ENCODE measurements at regions not wholly inside any gene's neighbourhood (a gene's known extent, or its start where the extent isn't known, plus 50 kb on each side); places are given as distances from the start of the nearest gene placed in this dataset.

DNA sequence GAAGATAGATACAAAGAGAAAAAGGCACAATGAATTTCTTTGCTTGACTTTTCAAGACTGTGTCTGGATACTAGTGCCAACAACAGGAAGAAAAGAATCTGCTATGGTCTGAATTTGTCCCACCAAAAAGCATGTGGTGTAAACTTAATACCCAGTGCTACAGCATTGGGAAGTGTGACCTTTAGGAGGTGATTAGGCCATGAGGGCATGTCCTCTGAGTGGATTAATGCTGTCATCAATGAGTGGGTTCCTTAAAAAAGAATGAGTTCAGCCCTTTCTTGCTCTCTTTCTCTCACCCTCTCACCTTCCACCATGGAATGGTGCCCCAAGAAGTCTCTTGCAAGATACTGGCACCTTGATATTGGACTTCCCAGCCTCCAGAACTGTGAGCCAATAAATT is 155.7 kb upstream of the GPRIN3 start:
- Histone ChIP-seq H3K27ac (ENCODE audit: low read length) (no peak overlapping the region), H4K20me1 (ENCODE audit: insufficient read depth, low read length) (no peaks in the 10 kb centered on the region), H3K36me3 (replicated peaks; ENCODE audit: low read depth, low read length) (no peaks in the 10 kb centered on the region), H3K27me3 (ENCODE audit: low read depth, low read length) (no peaks in the 10 kb centered on the region), H3K4me1 (ENCODE audit: low read length) (no peaks in the 10 kb centered on the region), H3K9me3 (ENCODE audit: insufficient read depth, low read length) (no peaks in the 10 kb centered on the region), H3K4me3 (ENCODE audit: low read length) (no peak overlapping the region), H3K79me2 (ENCODE audit: low read length) (no peaks in the 10 kb centered on the region), H3K4me2 (ENCODE audit: low read length) (no peak overlapping the region), H2AFZ (ENCODE audit: low read depth, low read length) (no peak overlapping the region), H3K9ac (ENCODE audit: low read length) (no peak overlapping the region)
- no peak for TF ChIP-seq EZH2phosphoT487 (IDR thresholded peaks at IDR 0.05; ENCODE audit: low read depth)
- TF ChIP-seq, protein P1, sequence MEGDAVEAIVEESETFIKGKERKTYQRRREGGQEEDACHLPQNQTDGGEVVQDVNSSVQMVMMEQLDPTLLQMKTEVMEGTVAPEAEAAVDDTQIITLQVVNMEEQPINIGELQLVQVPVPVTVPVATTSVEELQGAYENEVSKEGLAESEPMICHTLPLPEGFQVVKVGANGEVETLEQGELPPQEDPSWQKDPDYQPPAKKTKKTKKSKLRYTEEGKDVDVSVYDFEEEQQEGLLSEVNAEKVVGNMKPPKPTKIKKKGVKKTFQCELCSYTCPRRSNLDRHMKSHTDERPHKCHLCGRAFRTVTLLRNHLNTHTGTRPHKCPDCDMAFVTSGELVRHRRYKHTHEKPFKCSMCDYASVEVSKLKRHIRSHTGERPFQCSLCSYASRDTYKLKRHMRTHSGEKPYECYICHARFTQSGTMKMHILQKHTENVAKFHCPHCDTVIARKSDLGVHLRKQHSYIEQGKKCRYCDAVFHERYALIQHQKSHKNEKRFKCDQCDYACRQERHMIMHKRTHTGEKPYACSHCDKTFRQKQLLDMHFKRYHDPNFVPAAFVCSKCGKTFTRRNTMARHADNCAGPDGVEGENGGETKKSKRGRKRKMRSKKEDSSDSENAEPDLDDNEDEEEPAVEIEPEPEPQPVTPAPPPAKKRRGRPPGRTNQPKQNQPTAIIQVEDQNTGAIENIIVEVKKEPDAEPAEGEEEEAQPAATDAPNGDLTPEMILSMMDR (IDR thresholded peaks at IDR 0.05; ENCODE audit: low read depth, low read length): no peak

DNA sequence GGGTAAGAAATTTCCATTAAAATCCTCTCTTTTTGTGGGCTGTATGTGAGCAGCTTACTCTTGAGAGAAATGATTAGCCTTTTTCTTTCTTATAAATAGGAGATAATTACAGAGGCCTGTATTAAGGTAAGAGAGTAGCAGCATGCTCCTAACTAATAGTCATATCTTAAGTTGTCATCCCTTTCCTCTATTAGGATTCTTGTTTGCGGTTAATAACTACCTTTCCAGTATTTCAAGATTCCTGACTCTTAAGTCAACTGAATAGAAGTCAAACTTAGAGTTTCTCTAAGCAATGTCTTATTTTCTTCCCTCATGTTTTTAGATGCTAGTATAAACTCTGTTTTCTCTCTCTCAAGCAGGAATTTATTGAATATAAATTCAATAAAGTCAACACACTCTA is 139.9 kb upstream of the GPRIN3 start:
- H3K27me3 ChIP-seq (ENCODE audit: low read depth, low read length): no peaks in the 10 kb centered on the region
- no peaks in the 10 kb centered on the region for H4K20me1 ChIP-seq (ENCODE audit: insufficient read depth, low read length)
- no peak overlapping the region for H3K4me2 ChIP-seq (ENCODE audit: low read length)
- H2AFZ ChIP-seq (ENCODE audit: low read depth, low read length): no peak overlapping the region
- H3K79me2 ChIP-seq (ENCODE audit: low read length): no peaks in the 10 kb centered on the region
- peaks cover 7% of the 10 kb centered on the region for H3K36me3 ChIP-seq (replicated peaks; ENCODE audit: low read depth, low read length)
- no peak overlapping the region for H3K9ac ChIP-seq (ENCODE audit: low read length)
- TF ChIP-seq, protein P1 (IDR thresholded peaks at IDR 0.05; ENCODE audit: low read depth, low read length): no peak
- TF ChIP-seq EZH2phosphoT487 (IDR thresholded peaks at IDR 0.05; ENCODE audit: low read depth): no peak
- no peaks in the 10 kb centered on the region for H3K4me1 ChIP-seq (ENCODE audit: low read length)
- no peak overlapping the region for H3K27ac ChIP-seq (ENCODE audit: low read length)
- peaks cover 11% of the 10 kb centered on the region; the same call in 1 of the 2 replicates for H3K9me3 ChIP-seq (ENCODE audit: insufficient read depth, low read length)
- H3K4me3 ChIP-seq (ENCODE audit: low read length): no peak overlapping the region

DNA sequence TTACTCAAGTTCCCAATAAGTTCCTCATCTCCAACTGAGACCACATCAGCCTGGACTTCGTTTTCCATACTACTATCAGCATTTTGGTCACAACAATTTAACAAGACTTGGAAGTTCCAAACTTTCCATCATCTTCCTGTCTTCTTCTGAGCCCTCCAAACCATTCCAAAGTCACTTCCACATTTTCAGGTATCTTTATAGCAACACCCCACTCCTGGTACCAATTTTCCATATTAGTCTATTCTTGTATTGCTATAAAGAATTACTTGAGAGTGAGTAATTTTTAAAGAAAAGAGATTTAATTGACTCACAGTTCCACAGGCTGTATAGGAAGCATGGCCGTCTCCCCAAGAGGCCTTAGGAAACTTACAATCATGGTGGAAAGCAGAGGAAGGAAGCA is 138.6 kb upstream of the GPRIN3 start:
- peaks cover 11% of the 10 kb centered on the region; the same call in 1 of the 2 replicates for H3K9me3 ChIP-seq (ENCODE audit: insufficient read depth, low read length)

DNA sequence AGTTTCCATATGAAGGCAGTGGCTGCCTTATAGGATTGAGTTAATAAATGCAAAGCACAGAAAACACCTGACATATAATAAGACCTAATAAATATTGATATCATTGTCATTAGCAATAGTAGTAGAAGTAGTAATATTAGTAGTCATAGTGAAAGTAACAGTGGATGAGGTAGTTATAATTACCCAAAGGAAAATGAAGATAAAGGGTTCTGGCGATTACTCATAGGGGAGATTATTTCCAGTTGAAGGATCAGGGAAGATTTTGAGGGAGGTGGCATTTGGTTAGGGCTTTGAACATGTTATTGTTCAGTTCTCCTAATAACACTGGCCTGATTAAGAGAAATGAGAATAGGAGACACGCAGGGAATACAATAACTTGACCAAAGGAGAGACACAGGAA is 131.9 kb upstream of the GPRIN3 start:
- H3K79me2 ChIP-seq (ENCODE audit: low read length): no peaks in the 10 kb centered on the region
- no peaks in the 10 kb centered on the region for H3K9me3 ChIP-seq (ENCODE audit: insufficient read depth, low read length)
- H3K4me2 ChIP-seq (ENCODE audit: low read length): no peak overlapping the region
- H3K27me3 ChIP-seq (ENCODE audit: low read depth, low read length): peaks cover 8% of the 10 kb centered on the region
- TF ChIP-seq EZH2phosphoT487 (IDR thresholded peaks at IDR 0.05; ENCODE audit: low read depth): no peak
- TF ChIP-seq, protein P1 (IDR thresholded peaks at IDR 0.05; ENCODE audit: low read depth, low read length): no peak
- H4K20me1 ChIP-seq (ENCODE audit: insufficient read depth, low read length): no peaks in the 10 kb centered on the region
- H3K4me3 ChIP-seq (ENCODE audit: low read length): no peak overlapping the region
- H3K36me3 ChIP-seq (replicated peaks; ENCODE audit: low read depth, low read length): no peaks in the 10 kb centered on the region
- H3K4me1 ChIP-seq (ENCODE audit: low read length): peaks cover 17% of the 10 kb centered on the region
- H3K27ac ChIP-seq (ENCODE audit: low read length): no peak overlapping the region
- H2AFZ ChIP-seq (ENCODE audit: low read depth, low read length): no peak overlapping the region
- no peak overlapping the region for H3K9ac ChIP-seq (ENCODE audit: low read length)

More for the DNA sequence above, 138.6 kb upstream of the GPRIN3 start:
- H3K79me2 ChIP-seq (ENCODE audit: low read length): no peaks in the 10 kb centered on the region
- H3K4me2 ChIP-seq (ENCODE audit: low read length): no peak overlapping the region
- no peak overlapping the region for H3K4me3 ChIP-seq (ENCODE audit: low read length)
- TF ChIP-seq EZH2phosphoT487 (IDR thresholded peaks at IDR 0.05; ENCODE audit: low read depth): no peak
- TF ChIP-seq, protein P1 (IDR thresholded peaks at IDR 0.05; ENCODE audit: low read depth, low read length): no peak
- no peak overlapping the region for H3K27ac ChIP-seq (ENCODE audit: low read length)
- peaks cover 7% of the 10 kb centered on the region for H3K36me3 ChIP-seq (replicated peaks; ENCODE audit: low read depth, low read length)
- no peak overlapping the region for H2AFZ ChIP-seq (ENCODE audit: low read depth, low read length)
- H3K4me1 ChIP-seq (ENCODE audit: low read length): no peaks in the 10 kb centered on the region
- no peaks in the 10 kb centered on the region for H4K20me1 ChIP-seq (ENCODE audit: insufficient read depth, low read length)
- no peaks in the 10 kb centered on the region for H3K27me3 ChIP-seq (ENCODE audit: low read depth, low read length)
- H3K9ac ChIP-seq (ENCODE audit: low read length): no peak overlapping the region
